ENCODE measurements at regions not wholly inside any gene's neighbourhood (a gene's known extent, or its start where the extent isn't known, plus 50 kb on each side); places are given as distances from the start of the nearest gene placed in this dataset.

GRCh38 chr2:34012715-34013302 lies 413.7 kb upstream of the FAM98A start:
- no peak for DNase-seq

- DNase-seq, result no peak
Measured at GRCh38 chr2:34011684-34012083, 412.6 kb upstream of the FAM98A start.

DNA sequence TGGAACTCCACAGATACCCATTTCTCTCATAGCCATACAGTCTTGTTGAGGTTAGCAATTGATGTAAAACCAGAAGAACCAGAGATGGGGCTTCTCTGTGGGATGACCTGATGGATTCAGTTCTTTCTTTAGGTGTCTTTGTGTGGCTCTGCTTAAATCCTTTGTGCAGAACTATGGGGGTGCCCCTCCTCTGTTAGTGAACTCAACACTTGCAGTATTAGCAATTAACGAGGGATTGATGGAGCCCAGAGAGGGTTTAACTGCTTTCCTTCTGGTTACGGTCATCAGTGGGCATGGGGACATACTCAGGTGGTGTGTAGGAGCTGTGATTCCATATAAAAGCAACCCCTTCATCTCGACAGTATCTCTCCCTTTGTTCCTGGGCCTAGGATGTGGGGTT lies 406.8 kb upstream of the FAM98A start:
- DNase-seq, result no peak

DNA sequence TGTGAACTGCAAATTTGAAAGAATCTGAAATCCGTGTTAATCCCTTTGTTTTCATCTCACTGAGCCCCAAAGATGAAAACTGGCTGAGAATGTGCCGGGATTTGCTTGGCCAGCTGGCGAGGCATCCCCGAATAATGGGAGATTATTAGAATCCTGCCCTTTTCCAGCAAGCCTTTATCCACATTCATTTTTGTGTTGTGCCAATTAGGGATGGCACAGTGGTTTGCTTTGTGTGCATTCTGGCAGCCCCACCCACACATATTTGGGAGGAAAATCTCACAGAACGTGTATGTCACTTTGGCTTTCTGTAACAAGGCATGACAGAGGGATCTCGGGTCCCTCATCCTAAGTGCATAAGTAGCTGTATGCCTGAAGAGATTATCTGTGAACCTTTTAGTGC lies 405.8 kb upstream of the FAM98A start:
- DNase-seq, result no peak

DNA sequence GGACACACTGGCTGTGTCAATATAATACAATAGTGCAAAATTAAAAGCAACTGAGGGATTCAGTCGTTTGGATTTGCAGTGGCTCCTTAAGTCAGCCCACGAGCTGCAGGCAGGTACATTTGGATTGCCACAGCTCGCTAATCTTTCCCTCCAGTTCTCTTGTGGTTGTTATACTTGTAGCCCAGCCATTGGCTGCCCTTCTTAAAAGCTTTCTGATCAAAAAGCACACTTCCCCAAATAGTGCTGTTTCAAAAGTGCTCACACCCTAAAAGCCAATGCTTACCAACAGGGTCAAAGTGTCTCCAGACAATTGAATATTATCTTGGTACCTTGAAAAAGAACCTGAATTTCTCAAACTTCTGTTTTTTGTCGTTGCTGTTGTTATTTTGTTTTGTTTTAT lies 404.7 kb upstream of the FAM98A start:
- DNase-seq, result no peak

GRCh38 chr2:34001557-34001956 lies 402.5 kb upstream of the FAM98A start:
- DNase-seq, result no peak

DNA sequence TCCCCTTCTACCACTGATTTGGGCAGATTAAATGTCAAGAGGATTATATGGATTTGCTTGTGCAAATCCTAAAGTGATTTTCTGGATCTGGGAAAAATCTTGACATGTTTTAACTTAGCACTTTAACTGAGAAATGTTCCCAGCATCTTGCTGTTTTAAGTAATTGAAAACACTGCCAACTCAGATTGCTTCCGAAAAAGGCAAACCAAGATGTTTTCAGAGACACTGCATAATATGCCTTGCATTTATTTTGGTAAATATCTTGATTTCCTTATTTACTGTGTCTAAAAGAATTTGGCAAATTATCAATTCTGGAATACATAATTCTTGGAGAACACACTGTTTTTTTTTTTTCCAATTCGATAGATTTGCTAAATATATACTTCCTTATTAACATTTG lies 385.0 kb upstream of the FAM98A start:
- no peak for DNase-seq

DNA sequence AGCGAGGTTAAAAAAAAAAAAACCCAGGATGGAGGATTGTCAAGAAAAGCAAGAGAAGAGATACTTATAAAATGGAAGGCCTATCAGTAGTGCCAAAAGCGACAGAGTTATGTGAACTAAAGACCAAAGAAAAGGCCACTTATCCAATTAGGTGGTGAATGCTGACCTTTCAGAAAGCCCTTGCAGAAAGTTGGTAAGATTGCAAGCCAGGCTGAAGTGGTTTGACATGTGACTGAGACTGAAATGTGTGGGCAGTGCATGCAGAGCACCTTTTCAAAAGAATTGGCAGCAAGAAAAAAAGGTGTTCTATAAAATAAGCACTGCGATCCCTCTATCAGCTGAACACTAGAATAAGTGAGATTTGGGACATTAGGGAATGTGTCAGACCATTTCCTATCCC lies 379.4 kb upstream of the FAM98A start:
- no peak for DNase-seq

GRCh38 chr2:33975498-33975897 lies 376.4 kb upstream of the FAM98A start:
- DNase-seq, result no peak

DNA sequence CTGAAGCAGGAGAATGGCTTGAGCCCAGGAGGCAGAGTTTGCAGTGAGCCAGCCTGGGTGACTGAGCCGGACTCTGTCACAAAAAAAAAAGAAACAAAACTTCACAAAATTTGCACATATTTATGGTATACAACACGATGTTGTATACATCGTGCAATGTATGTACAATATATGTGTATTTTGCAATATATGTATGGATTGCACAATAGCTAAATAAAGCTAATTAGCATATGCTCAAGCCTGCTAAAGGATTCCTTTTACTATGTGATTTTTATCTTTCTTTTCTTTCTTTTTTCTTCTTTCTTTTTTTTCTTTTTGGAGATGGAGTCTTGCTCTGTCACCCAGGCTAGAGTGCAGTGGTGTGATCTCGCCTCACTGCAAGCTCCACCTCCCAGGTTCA lies 368.0 kb upstream of the FAM98A start:
- no peak for DNase-seq

DNA sequence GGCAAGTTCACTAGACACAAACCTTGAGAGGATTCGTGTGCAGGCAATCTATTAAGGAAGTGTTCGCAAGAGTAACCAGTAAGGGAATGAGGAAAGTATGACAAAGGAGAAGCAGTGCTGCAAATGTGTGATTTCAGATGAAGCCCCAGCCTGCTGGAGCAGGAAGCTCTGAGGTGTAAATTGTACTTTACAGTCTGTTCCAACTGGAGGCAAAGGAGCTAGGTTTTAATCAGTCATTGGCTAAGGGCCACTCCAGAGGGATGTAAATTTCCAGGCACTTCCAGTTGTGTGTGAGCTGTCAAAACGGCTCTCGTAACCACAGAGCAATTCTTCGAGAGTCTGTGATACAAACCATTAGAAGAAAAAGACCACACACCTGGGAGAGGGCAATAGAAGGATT lies 359.5 kb upstream of the FAM98A start:
- no peak for DNase-seq

DNA sequence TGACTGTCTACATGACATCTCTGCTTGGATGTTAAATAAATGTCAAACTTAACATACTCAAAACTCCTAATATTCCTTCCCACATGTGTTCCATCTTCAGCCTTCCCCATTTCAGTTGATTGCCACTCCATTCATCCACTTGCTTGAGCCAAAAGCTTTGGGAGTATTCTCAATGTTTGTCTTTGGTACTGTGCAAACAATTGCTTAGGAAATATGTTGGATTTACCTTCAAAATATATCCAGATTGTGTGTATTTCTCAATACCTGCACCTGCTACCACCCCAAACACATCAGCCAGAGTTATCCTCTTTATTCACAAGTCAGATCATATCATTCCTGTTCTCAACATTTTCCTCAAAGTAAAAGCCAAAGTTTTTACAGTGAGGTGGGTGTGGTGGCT lies 350.3 kb upstream of the FAM98A start:
- no peak for DNase-seq

- no peak for DNase-seq
Measured at GRCh38 chr2:33946193-33946592, 347.1 kb upstream of the FAM98A start.

GRCh38 chr2:33933203-33933602 lies 334.1 kb upstream of the FAM98A start:
- no peak for DNase-seq

DNA sequence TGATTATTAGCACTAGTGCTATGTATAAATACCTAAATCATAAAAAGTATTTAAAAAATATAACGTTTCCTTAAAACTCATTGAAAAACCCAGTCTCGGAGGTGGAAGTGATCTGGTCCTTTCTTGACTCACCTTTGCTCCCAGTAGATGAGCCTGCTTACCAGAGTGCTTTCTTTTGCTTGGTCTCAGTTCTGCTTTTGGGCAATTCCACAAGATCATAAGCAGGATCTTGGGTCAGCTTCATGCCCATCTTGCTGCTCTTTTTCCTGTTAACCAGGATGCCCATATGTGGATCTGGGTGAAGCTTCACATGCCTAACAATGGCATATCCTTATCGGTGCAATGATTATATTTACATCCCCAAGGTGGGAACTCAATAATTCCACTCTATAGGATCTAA lies 332.1 kb upstream of the FAM98A start:
- no peak for DNase-seq

DNA sequence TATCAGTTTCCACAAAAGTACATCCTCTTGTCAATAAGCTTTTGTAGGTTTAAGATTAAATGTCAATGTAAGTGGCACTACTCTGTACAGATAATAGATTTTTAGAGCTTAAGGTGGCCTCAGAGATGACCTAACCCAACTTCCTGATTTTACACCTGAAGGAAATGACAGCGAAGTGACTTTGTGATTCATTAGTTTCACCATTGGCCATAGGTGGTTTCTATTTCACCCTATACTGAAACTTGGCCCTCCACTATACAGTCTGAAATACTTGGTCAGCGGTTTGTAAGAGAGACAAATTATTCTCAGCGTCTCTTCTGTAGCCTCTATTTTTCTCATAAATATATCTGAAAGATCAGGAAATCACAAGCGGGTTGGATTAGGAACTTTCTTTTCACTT lies 330.4 kb upstream of the FAM98A start:
- no peak for DNase-seq

GRCh38 chr2:33927756-33928155 lies 328.7 kb upstream of the FAM98A start:
- DNase-seq, result no peak

- no peak for DNase-seq
Measured at GRCh38 chr2:33925311-33925710, 326.2 kb upstream of the FAM98A start.

GRCh38 chr2:33924586-33925169 lies 325.6 kb upstream of the FAM98A start:
- DNase-seq, result no peak

- no peak for DNase-seq
Measured at GRCh38 chr2:33917252-33917651, 318.2 kb upstream of the FAM98A start.

GRCh38 chr2:33913071-33913616 lies 314.0 kb upstream of the FAM98A start:
- no peak for DNase-seq

DNA sequence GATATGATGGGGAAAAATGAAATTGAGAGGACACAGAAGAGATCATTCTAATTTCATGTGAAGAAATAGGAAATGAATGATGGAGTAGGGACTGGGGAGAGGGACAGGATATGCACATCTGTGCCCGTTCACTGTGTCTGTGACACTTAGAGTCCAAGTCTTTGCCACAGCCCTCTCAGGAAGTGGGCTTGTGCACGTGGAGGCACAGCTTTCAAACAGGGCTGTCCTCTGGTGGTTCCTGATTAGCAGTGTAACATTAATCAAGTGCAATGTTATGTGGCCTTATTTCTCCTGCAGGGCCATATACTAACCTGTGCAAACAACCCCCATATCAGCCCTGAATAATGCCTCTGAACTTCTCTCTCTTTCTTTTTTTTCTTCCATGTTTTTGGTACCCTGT lies 312.2 kb upstream of the FAM98A start:
- DNase-seq, result no peak

GRCh38 chr2:33909945-33910695 lies 311.0 kb upstream of the FAM98A start:
- no peak for DNase-seq

DNA sequence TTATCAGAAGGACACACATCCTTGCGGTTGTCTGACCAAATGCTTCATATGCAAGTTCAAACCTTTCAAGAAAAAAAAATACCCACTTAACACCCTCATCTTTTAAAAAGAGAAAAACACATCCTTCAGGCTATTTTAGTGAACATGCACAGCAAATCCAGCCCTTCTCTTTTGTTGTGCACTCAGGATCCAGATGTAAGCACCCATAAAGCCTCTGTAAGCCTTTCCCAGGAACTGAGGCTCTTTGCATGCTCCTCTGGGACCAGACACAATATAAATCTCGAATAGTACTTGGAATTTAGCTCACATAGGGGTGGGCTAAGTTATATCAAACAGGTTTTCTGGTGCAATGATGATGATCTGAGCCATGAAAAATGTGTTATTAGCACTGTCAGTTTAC lies 308.8 kb upstream of the FAM98A start:
- DNase-seq, result no peak
